Gastrocnemius medialis (tissue), 4 donors: ENCODE measurements at regions not wholly inside any gene's neighbourhood (a gene's known extent, or its start where the extent isn't known, plus 50 kb on each side); places are given as distances from the start of the nearest gene placed in this dataset.

ENCODE experiments used
- CTCF ChIP-seq, 5 experiments: fragments of 450-650 bp in 3 of 5; fragments of 200-600 bp in 2 of 5; sonication (generic) in 2 of 5; IDR thresholded peaks in 4 of 5; conservative IDR thresholded peaks in 1 of 5; 1 replicate in 4 of 5; 2 replicates in 1 of 5; pipeline ENCODE4 v1.5.1; 2016 to 2019; ENCODE audit warnings: antibody characterized with exemption in 5 of 5, mild to moderate bottlenecking in 3 of 5, moderate library complexity in 3 of 5
- POLR2A ChIP-seq, 2 donors: fragments of 450-650 bp; IDR thresholded peaks; one replicate each; pipeline ENCODE4 v1.6.1; 2017; ENCODE audit warnings: antibody characterized with exemption in 2 of 2, mild to moderate bottlenecking in 2 of 2, moderate library complexity in 2 of 2

GRCh38 chr1:55426619-55427018 lies 211.5 kb upstream of the USP24 start:
- TF ChIP-seq CTCF (IDR thresholded peaks at IDR 0.05 in 4 of 5, conservative IDR thresholded peaks at IDR 0.05 in 1 of 5) (no peak), POLR2A (IDR thresholded peaks at IDR 0.05) (no peak)
